Endothelial cell of umbilical vein (primary cell): ENCODE measurements at regions not wholly inside any gene's neighbourhood (a gene's known extent, or its start where the extent isn't known, plus 50 kb on each side); places are given as distances from the start of the nearest gene placed in this dataset. TPM values are rescaled to one million over a fixed set of nuclear protein-coding genes. Genes with fewer than 3 reads are reported as not detected.

Source experiments
- BruUV-seq: library from RNA; stranded (reverse); fragments of 400-500 nt; replicated peaks from 2 replicates; lab custom pipeline; 2021; lab: Mats Ljungman, UMichigan
- CTCF ChIA-PET: fragments of 300-600, 350-600 bp; sonication (Branson Sonifier 250); formaldehyde crosslinking; loops from one replicate; lab custom pipeline; 2021; ENCODE audit warnings: antibody characterized with exemption, inconsistent platforms; lab: Charles Lee
- POLR2A ChIA-PET: fragments of 300-600, 350-600 bp; sonication (Branson Sonifier 250); formaldehyde crosslinking; loops from one replicate; lab custom pipeline; 2021; ENCODE audit warnings: antibody characterized with exemption, inconsistent platforms; lab: Charles Lee
- DNase-seq: peaks from one replicate; pipeline ENCODE4 v3.0.0-alpha.2; 2011; ENCODE audit warnings: low read depth, low spot score
- FAIRE-seq: peaks from 2 replicates; lab custom pipeline; 2011; peaks lifted over from hg19 to GRCh38; lab: Jason Lieb, UNC
- H2AFZ ChIP-seq: 2 replicates; pipeline ENCODE4 v1.6.0; 2012; ENCODE audit warnings: low read depth, low read length, control low read depth, inconsistent platforms
- H3K27ac ChIP-seq: 2 replicates; pipeline ENCODE4 v1.5.1; 2011; ENCODE audit warnings: low read depth, mild to moderate bottlenecking, control low read depth, low read length, moderate library complexity; ENCODE audit not compliant: insufficient read depth
- H3K27me3 ChIP-seq, 2 experiments: 2 replicates each; pipeline versions ENCODE4 v1.6.0 to v1.6.1; 2011; ENCODE audit warnings: low read length in 2 of 2, mixed read lengths in 1 of 2; ENCODE audit not compliant: control insufficient read depth in 2 of 2, insufficient read depth in 2 of 2
- H3K36me3 ChIP-seq, 2 experiments: 2 replicates in 1 of 2; 3 replicates in 1 of 2; pipeline ENCODE4 v1.5.1; 2011; ENCODE audit warnings: low read length in 2 of 2, mild to moderate bottlenecking in 1 of 2, moderate library complexity in 1 of 2; ENCODE audit not compliant: control insufficient read depth in 2 of 2, insufficient read depth in 2 of 2; ENCODE audit errors: extremely low read depth in 1 of 2
- H3K4me1 ChIP-seq: 3 replicates; pipeline ENCODE4 v1.5.1; 2011; ENCODE audit warnings: mild to moderate bottlenecking, low read length; ENCODE audit not compliant: control insufficient read depth, insufficient read depth; ENCODE audit errors: extremely low read depth
- H3K4me2 ChIP-seq: 2 replicates; pipeline ENCODE4 v1.6.1; 2011; ENCODE audit warnings: low read length, control low read depth, mixed read lengths; ENCODE audit not compliant: insufficient read depth
- H3K4me3 ChIP-seq, 3 experiments: fragments of 200-600 bp in 1 of 3; sonication (generic), shearing (Covaris generic) in 1 of 3; replicated peaks in 1 of 3; 2 replicates each; pipeline ENCODE4 v1.5.1; 2011 to 2016; ENCODE audit warnings: control low read depth in 3 of 3, low read length in 3 of 3, mild to moderate bottlenecking in 2 of 3, inconsistent platforms in 1 of 3, low read depth in 1 of 3, moderate library complexity in 1 of 3; ENCODE audit not compliant: insufficient read depth in 1 of 3
- H3K79me2 ChIP-seq: 2 replicates; pipeline ENCODE4 v1.6.0; 2012; ENCODE audit warnings: low read length, inconsistent platforms; ENCODE audit not compliant: control insufficient read depth, insufficient read depth
- H3K9ac ChIP-seq: replicated peaks from 2 replicates; pipeline ENCODE3; 2011; ENCODE audit warnings: low read length, control low read depth; ENCODE audit not compliant: insufficient read depth; ENCODE audit errors: extremely low read depth
- H3K9me1 ChIP-seq: replicated peaks from 3 replicates; pipeline ENCODE4 v1.6.0; 2011; ENCODE audit warnings: mild to moderate bottlenecking, low read length; ENCODE audit not compliant: control insufficient read depth, insufficient read depth; ENCODE audit errors: extremely low read depth
- H3K9me3 ChIP-seq: replicated peaks from 2 replicates; pipeline ENCODE4 v1.5.1; 2012; ENCODE audit warnings: low read length, inconsistent platforms; ENCODE audit not compliant: control insufficient read depth, insufficient read depth
- H4K20me1 ChIP-seq: replicated peaks from 2 replicates; pipeline ENCODE3; 2011; ENCODE audit warnings: mild to moderate bottlenecking, low read length; ENCODE audit not compliant: control insufficient read depth, insufficient read depth; ENCODE audit errors: extremely low read depth
- CTCF ChIP-seq, 2 donors: IDR thresholded peaks; 1 replicate in 1 of 2; 2 replicates in 1 of 2; pipeline ENCODE4 v1.5.1; 2011; ENCODE audit warnings: low read length in 2 of 2, mild to moderate bottlenecking in 2 of 2, moderate library complexity in 2 of 2, control low read depth in 1 of 2, inconsistent platforms in 1 of 2, low read depth in 1 of 2; ENCODE audit not compliant: insufficient read depth in 1 of 2; ENCODE audit errors: extremely low read depth in 1 of 2
- EZH2 ChIP-seq: IDR thresholded peaks from 2 replicates; pipeline ENCODE4 v1.6.1; 2012; ENCODE audit warnings: borderline replicate concordance, low read depth, mild to moderate bottlenecking, moderate library complexity, low read length, inconsistent platforms; ENCODE audit not compliant: severe bottlenecking
- FOS ChIP-seq: IDR thresholded peaks from 2 replicates; pipeline ENCODE4 v1.6.1; 2011; ENCODE audit warnings: mild to moderate bottlenecking, low read length, moderate library complexity, borderline replicate concordance; ENCODE audit not compliant: insufficient read depth
- GATA2 ChIP-seq: IDR thresholded peaks from 2 replicates; pipeline ENCODE4 v1.7.0; 2011; ENCODE audit warnings: low read depth, mild to moderate bottlenecking, moderate library complexity, mixed read lengths, low read length; ENCODE audit not compliant: insufficient read length, insufficient read depth
- JUN ChIP-seq: IDR thresholded peaks from 2 replicates; pipeline ENCODE4 v1.6.1; 2011; ENCODE audit warnings: borderline replicate concordance, low read depth; ENCODE audit not compliant: insufficient read length, insufficient read depth
- MAX ChIP-seq: IDR thresholded peaks from 2 replicates; pipeline ENCODE4 v1.6.1; 2011; ENCODE audit not compliant: insufficient read depth, insufficient read length
- MYC ChIP-seq: IDR thresholded peaks from one replicate; pipeline ENCODE4 v1.6.1; 2011; ENCODE audit warnings: mild to moderate bottlenecking, low read depth, low read length
- POLR2A ChIP-seq: IDR thresholded peaks from 2 replicates; pipeline ENCODE4 v1.6.1; 2012; ENCODE audit warnings: low read depth, mild to moderate bottlenecking, control low read depth, low read length
- POLR2AphosphoS5 ChIP-seq: IDR thresholded peaks from 2 replicates; pipeline ENCODE4 v1.6.1; 2012; ENCODE audit warnings: low read depth, mild to moderate bottlenecking, control low read depth, low read length, moderate library complexity; ENCODE audit not compliant: insufficient read depth
- dilution Hi-C: fragments of 300-500 bp; cut with MboI; formaldehyde crosslinking; loops from one replicate; pipeline ENCODE4 v1.15.0; 2019; ENCODE audit warnings: low sequenced_read_pairs; ENCODE audit not compliant: extremely low pct_ligation_motif_present
- intact Hi-C: fragments of 100-400 bp; cut with micrococcal nuclease; formaldehyde crosslinking; loops from one replicate; pipeline ENCODE4 v1.10.0; 2022
- small RNA-seq: library from RNA; depleted of rRNA; stranded (forward); fragments of <200 nt; gene quantifications from one replicate; pipeline ENCODE3, GENCODE V24; 2012; ENCODE audit warnings: low replicate concordance, low read depth; ENCODE audit not compliant: insufficient read depth, insufficient read length

- Histone ChIP-seq H3K9me3 (peaks cover 6% of the 10 kb centered on the region), H3K9ac (no peak overlapping the region), H3K4me3 (no peak overlapping the region), H3K79me2 (no peaks in the 10 kb centered on the region), H3K9me1 (no peaks in the 10 kb centered on the region), H4K20me1 (no peaks in the 10 kb centered on the region), H3K27ac (no peak overlapping the region), H3K4me1 (no peaks in the 10 kb centered on the region), H3K36me3 (no peaks in the 10 kb centered on the region), H2AFZ (no peak overlapping the region), H3K27me3 (no peaks in the 10 kb centered on the region), H3K4me2 (no peak overlapping the region)
- POLR2A ChIA-PET = no interaction called here
- FAIRE-seq = no peak
- BruUV-seq = no TSS peak
- TF ChIP-seq POLR2A = no peak
- no peak for TF ChIP-seq MAX
- TF ChIP-seq FOS = no peak
- TF ChIP-seq EZH2 = no peak
- TF ChIP-seq JUN = no peak
- TF ChIP-seq GATA2 = no peak
- TF ChIP-seq POLR2AphosphoS5 = no peak
- TF ChIP-seq CTCF (IDR thresholded peaks at IDR 0.05; ENCODE audit: extremely low read depth in 1 of 2, insufficient read depth in 1 of 2, low read depth in 1 of 2, low read length in 2 of 2) = no peak
- no peak for TF ChIP-seq MYC
- dilution Hi-C loops (no loop called here), intact Hi-C loops (no loop called here)
- no peak for DNase-seq
- CTCF ChIA-PET = no interaction called here
Measured at GRCh38 chr20:21780528-21780927, 75.1 kb downstream of the PAX1 start.

Small RNA genes lying in the stretch of these regions (small RNA-seq; reads per million reads assigned to genes)
- not detected for gene AL121912.1
